ENCODE measurements at regions not wholly inside any gene's neighbourhood (a gene's known extent, or its start where the extent isn't known, plus 50 kb on each side); places are given as distances from the start of the nearest gene placed in this dataset.

DNA sequence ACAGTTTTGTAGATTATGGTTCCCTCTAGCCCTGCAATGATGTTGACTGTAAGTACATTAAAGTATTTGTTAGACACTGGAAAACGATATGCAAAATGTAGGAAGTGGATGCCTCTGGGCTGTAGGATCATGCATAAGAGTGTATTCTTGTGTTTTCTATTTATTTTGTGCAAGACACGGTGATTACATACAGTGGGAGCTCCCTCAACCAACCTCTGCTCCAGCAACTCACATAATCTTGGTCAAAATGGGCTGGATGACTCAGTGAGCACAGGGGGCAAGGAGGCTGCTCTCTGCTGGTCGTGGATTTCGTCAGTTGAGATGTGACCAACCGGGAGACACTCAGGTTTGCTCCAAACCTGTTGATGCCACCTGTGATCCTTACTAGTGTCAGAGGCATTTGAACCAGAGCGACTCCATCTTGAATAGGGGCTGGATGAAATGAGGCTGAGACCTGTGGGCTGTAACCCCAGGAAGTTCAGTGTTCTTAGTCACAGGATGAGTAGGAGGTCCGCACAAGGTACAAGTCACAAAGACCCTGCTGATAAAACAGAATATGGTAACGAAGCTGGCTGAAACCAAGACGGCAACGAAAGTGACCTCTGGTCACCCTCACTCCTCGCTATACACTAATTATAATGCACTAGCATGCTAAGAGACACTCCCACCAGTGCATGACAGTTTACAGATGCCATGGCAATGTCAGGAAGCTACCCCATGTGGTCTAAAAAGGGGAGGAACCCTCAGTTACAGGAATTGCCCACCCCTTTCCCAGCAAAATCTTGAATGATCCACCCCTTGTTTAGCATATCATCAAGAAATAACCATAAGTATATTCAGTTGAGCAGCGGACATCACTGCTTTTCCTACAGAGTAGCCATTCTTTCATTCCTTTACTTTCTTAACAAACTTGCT lies 56.4 kb upstream of the FAM20C start:
- intact Hi-C loops (cut with DNase I): no loop called here
- H3K36me3 ChIP-seq (ENCODE audit: insufficient read depth in 1 of 2, low read depth in 1 of 2): no peaks in the 10 kb centered on the region
- H3K27me3 ChIP-seq (ENCODE audit: insufficient read depth in 3 of 3, low read length in 2 of 3): peaks cover 0 to 2% (median 0%) of the 10 kb centered on the region in 3 donors
- H3K4me1 ChIP-seq: peaks cover 8% of the 10 kb centered on the region
- 90 to 92% (median 92%) methylated on average over 12 of the region's 12 CpGs for WGBS, 3 donors
- DNase-seq: no peak
- no peaks in the 10 kb centered on the region for H3K9me3 ChIP-seq
- TF ChIP-seq, protein P1, sequence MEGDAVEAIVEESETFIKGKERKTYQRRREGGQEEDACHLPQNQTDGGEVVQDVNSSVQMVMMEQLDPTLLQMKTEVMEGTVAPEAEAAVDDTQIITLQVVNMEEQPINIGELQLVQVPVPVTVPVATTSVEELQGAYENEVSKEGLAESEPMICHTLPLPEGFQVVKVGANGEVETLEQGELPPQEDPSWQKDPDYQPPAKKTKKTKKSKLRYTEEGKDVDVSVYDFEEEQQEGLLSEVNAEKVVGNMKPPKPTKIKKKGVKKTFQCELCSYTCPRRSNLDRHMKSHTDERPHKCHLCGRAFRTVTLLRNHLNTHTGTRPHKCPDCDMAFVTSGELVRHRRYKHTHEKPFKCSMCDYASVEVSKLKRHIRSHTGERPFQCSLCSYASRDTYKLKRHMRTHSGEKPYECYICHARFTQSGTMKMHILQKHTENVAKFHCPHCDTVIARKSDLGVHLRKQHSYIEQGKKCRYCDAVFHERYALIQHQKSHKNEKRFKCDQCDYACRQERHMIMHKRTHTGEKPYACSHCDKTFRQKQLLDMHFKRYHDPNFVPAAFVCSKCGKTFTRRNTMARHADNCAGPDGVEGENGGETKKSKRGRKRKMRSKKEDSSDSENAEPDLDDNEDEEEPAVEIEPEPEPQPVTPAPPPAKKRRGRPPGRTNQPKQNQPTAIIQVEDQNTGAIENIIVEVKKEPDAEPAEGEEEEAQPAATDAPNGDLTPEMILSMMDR (IDR thresholded peaks at IDR 0.05): no peak
- ATAC-seq: no peak
- no peak overlapping the region for H3K4me3 ChIP-seq
- H3K27ac ChIP-seq: no peak overlapping the region

DNA sequence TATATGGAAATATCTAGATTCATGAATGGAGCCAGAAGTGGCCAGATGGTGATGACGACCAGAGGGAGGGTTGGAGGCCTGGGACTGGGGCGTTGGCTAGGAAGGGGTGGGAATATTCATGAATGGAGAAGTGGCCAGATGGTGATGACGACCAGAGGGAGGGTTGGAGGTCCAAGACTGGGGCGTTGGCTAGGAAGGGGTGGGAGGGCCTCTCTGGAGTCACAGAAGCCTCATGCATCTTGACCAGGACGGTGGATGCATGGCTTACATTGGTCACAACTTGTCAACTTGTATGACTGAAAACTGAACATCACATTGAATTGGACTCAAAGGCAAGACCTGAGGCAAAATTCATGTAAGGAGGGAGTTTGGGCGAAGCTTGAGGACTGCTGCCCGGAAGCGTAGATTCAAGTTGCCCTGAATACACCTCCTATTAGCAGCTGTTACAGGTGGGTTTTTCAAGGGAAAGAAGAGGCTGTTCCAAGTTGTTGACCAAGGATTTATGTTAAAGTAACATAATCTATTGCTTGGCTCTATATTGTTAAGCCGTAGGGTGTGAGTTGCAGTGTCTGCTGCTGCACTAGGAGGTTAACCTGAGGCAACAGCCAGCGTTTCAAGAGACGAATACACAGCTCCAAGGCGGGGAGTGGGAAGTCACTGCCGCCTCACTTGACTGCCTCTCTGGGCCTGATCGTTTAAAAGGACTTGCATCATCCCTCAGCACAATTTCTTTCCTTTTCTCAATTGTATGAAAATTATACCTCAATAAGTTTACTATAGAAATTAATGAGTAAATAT lies 55.1 kb upstream of the FAM20C start:
- Histone ChIP-seq H3K27ac (no peak overlapping the region), H3K9me3 (no peaks in the 10 kb centered on the region), H3K27me3 (ENCODE audit: insufficient read depth in 3 of 3, low read length in 2 of 3) (peaks cover 0 to 2% (median 0%) of the 10 kb centered on the region in 3 donors), H3K4me3 (no peak overlapping the region), H3K4me1 (peaks cover 4% of the 10 kb centered on the region), H3K36me3 (ENCODE audit: insufficient read depth in 1 of 2, low read depth in 1 of 2) (no peaks in the 10 kb centered on the region)
- peak in 1 of 2 donors; percentile 28 for DNase-seq
- intact Hi-C loops (cut with DNase I): no loop called here
- no peak for ATAC-seq
- 75 to 80% (median 79%) methylated on average over 14 of the region's 14 CpGs for WGBS, 3 donors
- TF ChIP-seq, protein P1 (IDR thresholded peaks at IDR 0.05): no peak

DNA sequence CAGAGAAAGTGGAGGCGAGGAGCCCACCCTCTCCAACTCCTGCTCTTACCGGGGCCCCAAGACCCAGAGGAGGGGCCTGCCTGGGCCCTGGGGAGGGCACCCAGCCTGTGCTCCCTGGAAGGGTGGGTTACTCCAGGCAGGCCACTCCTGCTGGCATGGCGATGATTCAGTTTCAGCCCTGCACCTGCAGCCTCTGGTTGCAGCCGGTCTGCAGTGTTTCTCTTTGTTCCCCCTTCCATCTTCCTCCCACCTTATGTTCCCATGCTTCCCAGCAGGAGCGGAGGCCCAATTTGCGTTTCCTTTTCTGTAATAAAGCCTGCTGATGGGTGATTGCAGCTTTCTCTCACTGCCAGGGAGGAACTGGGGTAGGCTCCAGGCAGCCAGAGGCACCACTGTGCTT lies 53.2 kb upstream of the FAM20C start:
- no peaks in the 10 kb centered on the region for H3K9me3 ChIP-seq
- no peak overlapping the region for H3K27ac ChIP-seq
- H3K36me3 ChIP-seq (ENCODE audit: insufficient read depth in 1 of 2, low read depth in 1 of 2): no peaks in the 10 kb centered on the region
- WGBS, 3 donors: 74 to 87% (median 76%) methylated on average over 6 of the region's 6 CpGs
- DNase-seq: no peak
- no peak overlapping the region for H3K4me3 ChIP-seq
- peaks cover 0 to 2% (median 0%) of the 10 kb centered on the region in 3 donors for H3K27me3 ChIP-seq (ENCODE audit: insufficient read depth in 3 of 3, low read length in 2 of 3)
- peaks cover 7% of the 10 kb centered on the region for H3K4me1 ChIP-seq
- no peak for ATAC-seq
- intact Hi-C loops (cut with DNase I): no loop called here
- TF ChIP-seq, protein P1 (IDR thresholded peaks at IDR 0.05): no peak

DNA sequence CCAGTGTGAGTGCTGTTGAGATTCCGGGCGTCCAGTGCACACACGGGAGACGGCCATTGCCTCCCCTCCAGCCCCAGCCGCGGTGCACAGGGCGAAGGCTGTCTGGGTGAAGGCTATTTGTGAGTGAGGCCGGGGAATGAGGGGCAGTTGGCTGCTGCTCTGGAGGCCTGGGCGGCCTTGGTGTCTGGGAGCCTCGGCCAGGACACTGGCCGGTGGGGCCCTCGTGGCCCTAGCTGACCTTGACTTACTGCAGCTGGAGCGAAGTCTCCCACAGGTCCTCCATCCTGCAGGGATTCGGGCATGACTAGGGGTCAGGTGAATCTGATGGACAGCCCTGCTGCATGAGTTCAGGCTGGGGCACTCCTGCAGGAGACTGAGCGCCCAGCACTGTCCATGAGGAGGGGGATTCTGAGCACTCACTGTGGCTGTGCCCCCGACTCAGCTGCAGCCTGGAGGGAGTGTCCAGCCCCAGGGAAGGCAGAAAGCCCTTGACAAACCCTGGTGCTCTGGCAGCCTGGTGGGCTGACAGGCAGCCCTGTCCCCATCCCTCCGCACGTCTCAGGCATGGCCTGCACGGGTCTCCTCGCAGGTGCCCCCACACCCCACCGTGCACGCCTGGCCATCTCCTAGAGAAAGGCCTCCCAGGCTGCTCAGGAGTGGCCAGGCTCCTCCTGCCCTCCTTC lies 52.7 kb upstream of the FAM20C start:
- intact Hi-C loops (cut with DNase I): no loop called here

More for the DNA sequence above, 52.7 kb upstream of the FAM20C start:
- no peak overlapping the region for H3K4me3 ChIP-seq
- DNase-seq (peak in 1 of 2 donors; percentile 41), ATAC-seq (no peak)
- 80 to 86% (median 85%) methylated on average over 22 of the region's 22 CpGs for WGBS, 3 donors
- no peak overlapping the region for H3K27ac ChIP-seq
- no peaks in the 10 kb centered on the region for H3K36me3 ChIP-seq (ENCODE audit: insufficient read depth in 1 of 2, low read depth in 1 of 2)
- TF ChIP-seq, protein P1 (IDR thresholded peaks at IDR 0.05): no peak
- peaks cover 7% of the 10 kb centered on the region for H3K4me1 ChIP-seq
- no peaks in the 10 kb centered on the region for H3K9me3 ChIP-seq
- peaks cover 0 to 2% (median 0%) of the 10 kb centered on the region in 3 donors for H3K27me3 ChIP-seq (ENCODE audit: insufficient read depth in 3 of 3, low read length in 2 of 3)
